ENCODE measurements at regions not wholly inside any gene's neighbourhood (a gene's known extent, or its start where the extent isn't known, plus 50 kb on each side); places are given as distances from the start of the nearest gene placed in this dataset.

- H3K4me3 ChIP-seq = no peak overlapping the region
- no peaks in the 10 kb centered on the region for H3K36me3 ChIP-seq (ENCODE audit: control insufficient read depth in 2 of 2, insufficient read depth in 2 of 2, low read length in 1 of 2)
- ATAC-seq (no peak), DNase-seq (ENCODE audit: low read depth, low spot score) (no peak), FAIRE-seq (no peak)
- H3K27ac ChIP-seq (ENCODE audit: control insufficient read depth, insufficient read depth) = no peak overlapping the region
- 0% methylated on average over 1 of the region's 1 CpG for WGBS (ENCODE audit: insufficient coverage, insufficient replicate concordance, low lambda C conversion rate, missing lambda C conversion rate)
- no peak overlapping the region for H2AFZ ChIP-seq (ENCODE audit: control insufficient read depth, low read depth, low read length)
- RAD21 ChIA-PET (ENCODE audit: unreplicated experiment) = no interaction called here
- H3K9ac ChIP-seq (ENCODE audit: control insufficient read depth, insufficient read depth, low read length) = no peak overlapping the region
- H3K9me3 ChIP-seq (replicated peaks; ENCODE audit: control insufficient read depth, insufficient read depth, low read length) = no peaks in the 10 kb centered on the region
- TF ChIP-seq NFXL1 (IDR thresholded peaks at IDR 0.05; ENCODE audit: borderline replicate concordance) = no peak
- no peak overlapping the region for H3K4me2 ChIP-seq (ENCODE audit: control insufficient read depth, insufficient read depth)
- BruUV-seq (replicated peaks) = no TSS peak
- intact Hi-C loops (cut with micrococcal nuclease; ENCODE audit: unreplicated experiment) (no loop called here), in situ Hi-C loops (cut with MboI) (no loop called here)
- SMC1A ChIA-PET (ENCODE audit: uncharacterized antibody, unreplicated experiment) = no interaction called here
- H3K4me1 ChIP-seq (ENCODE audit: control insufficient read depth, insufficient read depth, low read length) = no peaks in the 10 kb centered on the region
- CTCF ChIA-PET = no interaction called here
- POLR2A ChIA-PET = no interaction called here
- no peaks in the 10 kb centered on the region for H3K27me3 ChIP-seq (replicated peaks in 1 of 2; ENCODE audit: control insufficient read depth in 2 of 2, insufficient read depth in 2 of 2, low read length in 1 of 2)
- no peaks in the 10 kb centered on the region for H3K79me2 ChIP-seq (ENCODE audit: control insufficient read depth, insufficient read depth, low read length)
- no peaks in the 10 kb centered on the region; the same call in 1 of the 2 replicates for H4K20me1 ChIP-seq (ENCODE audit: control insufficient read depth, insufficient read depth)
These were observed 102.1 kb upstream of the ARPP21 start for GRCh38 chr3:35537265-35537664.

DNA sequence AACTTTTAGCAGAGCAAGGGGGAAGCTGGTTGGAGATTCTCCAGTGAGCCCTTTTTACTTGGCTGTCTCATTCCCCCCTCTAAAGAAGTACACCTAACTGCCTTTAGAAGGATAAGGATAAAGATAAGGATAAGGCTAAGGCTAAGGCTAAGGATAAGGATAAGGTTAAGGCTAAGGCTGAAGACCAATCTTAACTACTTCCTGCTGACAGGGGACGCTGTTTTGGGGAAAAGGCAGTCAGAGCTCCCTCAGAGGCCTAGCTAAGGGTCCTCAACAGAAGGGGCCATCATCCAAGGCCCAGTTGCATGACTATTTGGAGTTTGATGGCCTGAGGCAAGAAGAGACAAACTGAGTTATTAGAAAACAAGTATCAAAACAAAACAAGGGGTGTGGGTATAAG is 94.3 kb upstream of the ARPP21 start:
- no peak overlapping the region for H3K27ac ChIP-seq (ENCODE audit: control insufficient read depth, insufficient read depth)
- no peaks in the 10 kb centered on the region for H3K79me2 ChIP-seq (ENCODE audit: control insufficient read depth, insufficient read depth, low read length)
- no peak for FAIRE-seq
- no peak overlapping the region for H3K9ac ChIP-seq (ENCODE audit: control insufficient read depth, insufficient read depth, low read length)
- DNase-seq (ENCODE audit: low read depth, low spot score) = no peak
- POLR2A ChIA-PET = no interaction called here
- no peaks in the 10 kb centered on the region for H3K27me3 ChIP-seq (replicated peaks in 1 of 2; ENCODE audit: control insufficient read depth in 2 of 2, insufficient read depth in 2 of 2, low read length in 1 of 2)
- H3K4me1 ChIP-seq (ENCODE audit: control insufficient read depth, insufficient read depth, low read length) = no peaks in the 10 kb centered on the region
- WGBS (ENCODE audit: insufficient coverage, insufficient replicate concordance, low lambda C conversion rate, missing lambda C conversion rate) = 0% methylated on average over 1 of the region's 1 CpG
- H4K20me1 ChIP-seq (ENCODE audit: control insufficient read depth, insufficient read depth) = no peaks in the 10 kb centered on the region; the same call in 1 of the 2 replicates
- no peaks in the 10 kb centered on the region for H3K36me3 ChIP-seq (ENCODE audit: control insufficient read depth in 2 of 2, insufficient read depth in 2 of 2, low read length in 1 of 2)
- SMC1A ChIA-PET (ENCODE audit: uncharacterized antibody, unreplicated experiment) = interaction anchor here (1.5 to 1.8 kb wide), 2 partner anchors 10 to 13 kb away, joined by 3 read pairs; no protein-coding TSS in a partner anchor
- no peak overlapping the region for H3K4me3 ChIP-seq
- in situ Hi-C loops (cut with MboI) (no loop called here), intact Hi-C loops (cut with micrococcal nuclease; ENCODE audit: unreplicated experiment) (no loop called here)
- no peaks in the 10 kb centered on the region for H3K9me3 ChIP-seq (replicated peaks; ENCODE audit: control insufficient read depth, insufficient read depth, low read length)
- RAD21 ChIA-PET (ENCODE audit: unreplicated experiment) = no interaction called here
- no peak for ATAC-seq
- CTCF ChIA-PET = no interaction called here
- H3K4me2 ChIP-seq (ENCODE audit: control insufficient read depth, insufficient read depth) = no peak overlapping the region
- H2AFZ ChIP-seq (ENCODE audit: control insufficient read depth, low read depth, low read length) = no peak overlapping the region
- BruUV-seq (replicated peaks) = no TSS peak
- TF ChIP-seq IRF4 (IDR thresholded peaks at IDR 0.05; ENCODE audit: low read depth, low read length) = no peak
- TF ChIP-seq YY1 (IDR thresholded peaks at IDR 0.05; ENCODE audit: low read depth, low read length) = no peak
- TF ChIP-seq SMAD5 (IDR thresholded peaks at IDR 0.05; ENCODE audit: low read depth) = no peak
- no peak for TF ChIP-seq CBFB (IDR thresholded peaks at IDR 0.05; ENCODE audit: low read depth)
- no peak for TF ChIP-seq ZNF687 (IDR thresholded peaks at IDR 0.05)
- no peak for TF ChIP-seq GATAD2B (conservative IDR thresholded peaks at IDR 0.05; ENCODE audit: low read depth)
- TF ChIP-seq SIX5 (IDR thresholded peaks at IDR 0.05; ENCODE audit: low read depth, low read length, severe bottlenecking) = no peak
- no peak for TF ChIP-seq CEBPZ (IDR thresholded peaks at IDR 0.05; ENCODE audit: low read depth, low read length)
- TF ChIP-seq CHD4 (IDR thresholded peaks at IDR 0.05) = no peak
- TF ChIP-seq IRF3 (IDR thresholded peaks at IDR 0.05) = no peak
